DMS114 treated with DMSO at 0.1 percent for 48 hours (cell line): ENCODE measurements at regions not wholly inside any gene's neighbourhood (a gene's known extent, or its start where the extent isn't known, plus 50 kb on each side); places are given as distances from the start of the nearest gene placed in this dataset.

Source experiments
- DNase-seq: peaks from one replicate; lab custom pipeline; 2025; ENCODE audit not compliant: unreplicated experiment; lab: John Stamatoyannopoulos, UW

- DNase-seq: no peak
These were observed 49.7 kb upstream of the ACP3 start for GRCh38 chr3:132267391-132267993.
